ENCODE measurements at regions not wholly inside any gene's neighbourhood (a gene's known extent, or its start where the extent isn't known, plus 50 kb on each side); places are given as distances from the start of the nearest gene placed in this dataset.
"Not testable (repeated sequence)": the region's sequence is repeated elsewhere in the genome, so short reads cannot be mapped to it uniquely, and the experiment has no call there.

DNA sequence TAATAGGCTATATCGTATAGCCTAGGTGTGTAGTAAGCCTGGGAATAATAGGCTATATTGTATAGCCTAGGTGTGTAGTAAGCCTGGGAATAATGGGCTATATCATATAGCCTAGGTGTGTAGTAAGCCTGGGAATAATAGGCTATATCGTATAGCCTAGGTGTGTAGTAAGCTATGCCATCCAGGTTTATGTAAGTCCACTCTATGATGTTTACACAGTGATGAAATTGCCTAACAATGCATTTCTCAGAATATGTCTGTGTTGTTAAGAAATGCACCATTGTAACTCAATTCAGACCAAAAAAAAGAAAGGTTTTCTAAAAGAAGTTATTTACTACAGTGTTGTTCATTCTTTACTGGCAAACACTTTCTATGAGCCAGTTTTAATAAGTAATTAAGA, 1387.2 kb downstream of the STIM2 start:
- DNase-seq, result no peak

- no peak for DNase-seq
Measured at GRCh38 chr4:28248269-28248668, 1387.6 kb downstream of the STIM2 start.

GRCh38 chr4:28250646-28251045, 1390.0 kb downstream of the STIM2 start:
- DNase-seq, result no peak

GRCh38 chr4:28251831-28252230, 1391.2 kb downstream of the STIM2 start:
- DNase-seq, result no peak

- DNase-seq, result no peak
Measured at GRCh38 chr4:28254003-28254402, 1393.4 kb downstream of the STIM2 start.

GRCh38 chr4:28256295-28256694, 1395.7 kb downstream of the STIM2 start:
- DNase-seq, result no peak

DNA sequence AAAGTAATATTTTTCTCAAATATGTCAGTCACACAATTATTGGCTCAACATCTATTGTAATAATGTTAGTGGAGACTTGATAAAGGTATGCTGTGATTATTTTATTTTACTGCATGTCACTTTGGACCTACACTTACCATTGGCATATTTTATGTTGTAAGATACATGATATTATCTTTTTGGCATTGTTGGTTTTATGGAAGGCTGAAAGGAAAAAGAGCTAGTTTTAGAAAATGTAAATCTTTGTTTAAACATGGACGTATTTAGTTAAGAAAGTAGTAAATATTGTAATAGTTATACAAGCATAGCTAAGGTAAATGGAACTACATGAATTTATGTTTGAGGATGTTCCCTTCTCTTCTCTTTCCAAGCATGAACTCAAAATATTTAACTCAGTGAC, 1399.3 kb downstream of the STIM2 start:
- DNase-seq, result no peak

GRCh38 chr4:28267166-28267565, 1406.5 kb downstream of the STIM2 start:
- no peak for DNase-seq

DNA sequence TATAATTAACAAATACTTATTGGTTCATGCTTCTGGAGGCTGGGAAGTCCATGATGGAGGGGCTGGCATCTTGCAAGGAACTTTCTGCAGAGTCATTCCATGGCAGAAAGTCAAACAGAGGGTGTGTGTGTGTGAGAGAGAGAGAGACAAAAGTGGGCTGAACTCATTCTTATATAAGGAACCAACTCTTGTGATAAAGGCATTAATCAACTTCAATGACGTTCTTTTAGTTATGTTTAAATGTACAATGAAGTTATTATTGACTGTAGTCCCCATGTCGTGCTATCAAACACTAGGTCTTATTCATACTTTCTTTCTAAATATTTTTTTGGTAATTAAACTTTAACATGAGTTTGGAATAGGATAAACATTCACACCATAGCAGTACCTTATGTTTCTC, 1408.8 kb downstream of the STIM2 start:
- DNase-seq, result no peak

GRCh38 chr4:28277931-28278330, 1417.3 kb downstream of the STIM2 start:
- no peak for DNase-seq

GRCh38 chr4:28278676-28279075, 1418.0 kb downstream of the STIM2 start:
- DNase-seq, result no peak

GRCh38 chr4:28279249-28279648, 1418.6 kb downstream of the STIM2 start:
- DNase-seq, result no peak

GRCh38 chr4:28286266-28286665, 1425.6 kb downstream of the STIM2 start:
- DNase-seq, result not testable (repeated sequence)

DNA sequence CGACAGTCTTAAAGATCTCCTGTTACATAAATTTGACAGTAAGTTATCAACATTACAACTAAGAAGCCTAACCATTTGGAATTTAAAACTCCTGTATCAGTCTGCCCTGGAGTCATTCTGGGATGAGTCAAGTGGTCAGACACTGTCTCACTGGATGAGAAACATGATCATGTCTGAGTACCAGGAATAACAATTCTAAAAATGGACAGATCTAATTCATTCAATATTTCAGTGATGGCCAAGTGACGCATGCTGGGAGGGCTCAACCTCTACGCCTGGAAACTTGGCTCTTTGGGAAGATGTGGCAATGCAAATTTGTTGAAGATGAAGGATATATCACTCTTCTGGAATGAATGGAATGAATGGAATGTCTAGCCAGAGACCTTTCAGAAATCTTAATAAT, 1427.2 kb downstream of the STIM2 start:
- DNase-seq, result no peak

- no peak for DNase-seq
Measured at GRCh38 chr4:28296239-28296638, 1435.6 kb downstream of the STIM2 start.

DNA sequence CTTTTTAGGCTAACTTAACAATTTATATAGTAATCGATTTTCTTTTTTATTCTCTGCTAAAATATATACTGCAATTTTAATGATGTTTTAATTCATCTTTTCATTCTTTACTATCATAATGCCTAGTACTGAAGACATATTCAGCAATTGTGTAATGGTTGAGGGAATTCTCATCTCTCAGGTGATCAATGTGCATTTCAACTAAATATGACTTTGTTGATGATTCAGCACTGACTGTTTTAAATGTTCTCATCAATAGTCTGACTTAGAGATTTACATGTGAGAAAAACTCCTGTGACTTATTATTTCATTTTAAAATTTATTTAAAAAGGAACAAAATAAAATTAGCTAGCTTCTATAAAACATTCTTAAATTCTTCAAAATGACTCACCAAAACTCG, 1450.3 kb downstream of the STIM2 start:
- DNase-seq, result no peak

DNA sequence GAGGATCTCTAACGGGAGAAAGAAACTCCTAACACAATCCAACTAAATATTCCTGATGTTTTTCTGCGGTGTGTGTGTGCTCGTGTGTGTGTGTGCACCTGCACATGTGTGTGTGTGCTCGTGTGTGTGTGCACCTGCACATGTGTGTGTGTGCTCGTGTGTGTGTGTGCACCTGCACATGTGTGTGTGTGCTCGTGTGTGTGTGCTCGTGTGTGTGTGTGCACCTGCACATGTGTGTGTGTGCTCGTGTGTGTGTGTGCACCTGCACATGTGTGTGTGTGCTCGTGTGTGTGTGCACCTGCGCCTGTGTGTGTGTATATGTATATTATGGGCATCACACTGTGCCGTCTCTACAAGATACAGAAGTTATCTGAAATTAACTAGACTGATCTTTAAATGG, 1451.9 kb downstream of the STIM2 start:
- not testable (repeated sequence) for DNase-seq

DNA sequence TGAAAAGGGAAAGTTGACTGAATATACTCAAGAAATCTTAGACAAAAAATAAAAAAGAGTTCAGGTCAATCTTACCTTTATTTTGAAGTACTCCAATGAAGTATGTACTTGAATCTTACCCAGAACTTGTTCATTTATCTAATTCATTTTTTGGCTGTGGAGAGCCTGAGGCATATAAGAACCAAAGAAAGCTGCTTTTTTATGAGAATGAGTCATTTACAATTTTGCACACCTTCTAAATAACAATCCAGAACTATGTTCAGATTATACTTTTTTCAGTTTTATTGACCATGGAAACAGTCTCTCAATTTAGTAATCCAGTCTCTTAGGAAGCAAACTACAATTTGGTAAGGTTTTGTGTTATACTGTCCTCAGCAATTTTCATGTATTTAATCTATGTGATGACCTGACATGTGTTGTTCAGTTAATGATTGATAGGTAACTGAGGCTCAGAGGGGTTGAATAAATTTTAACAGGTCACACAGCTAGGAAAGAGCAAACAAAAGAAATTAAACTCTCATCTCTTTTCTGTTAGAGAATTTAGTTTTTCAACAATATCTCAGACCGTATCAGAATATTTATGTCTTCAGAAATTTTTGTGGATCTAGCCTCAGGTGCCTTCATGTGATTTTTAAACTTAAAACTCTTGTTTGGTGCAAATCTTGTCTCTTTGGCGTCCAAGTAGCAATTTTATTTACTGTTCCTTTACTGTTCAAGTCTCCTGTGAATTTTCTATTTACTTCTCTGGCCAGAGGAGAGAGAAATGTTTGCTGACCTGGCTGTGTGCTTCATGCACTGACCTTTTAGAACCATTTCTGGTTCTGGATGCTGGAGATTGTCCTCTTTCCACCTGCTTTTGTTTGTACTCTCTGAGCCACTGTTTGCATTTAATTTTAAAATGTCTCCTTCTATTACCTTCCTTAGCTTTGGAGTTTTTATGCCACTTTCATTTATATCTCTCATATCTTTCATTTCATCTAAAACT, 1453.4 kb downstream of the STIM2 start:
- no peak for DNase-seq

DNA sequence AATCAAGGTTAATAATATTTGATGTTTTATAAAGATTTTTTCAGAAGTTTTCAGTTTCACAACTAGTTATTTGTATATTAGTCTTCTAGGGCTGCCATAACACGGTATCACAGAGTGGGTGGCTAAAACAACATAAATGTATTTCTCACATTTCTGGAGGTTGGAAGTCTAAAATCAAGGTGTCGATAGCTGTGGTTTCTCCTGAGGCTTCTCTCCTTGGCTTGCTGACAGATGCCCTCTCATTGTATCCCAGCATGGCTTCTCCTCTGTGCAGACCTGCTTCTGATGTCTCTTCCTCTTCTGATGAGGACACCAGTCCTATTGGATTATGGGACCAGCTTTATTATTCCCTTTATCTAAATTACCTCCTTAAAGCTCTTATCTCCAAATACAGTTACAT, 1456.6 kb downstream of the STIM2 start:
- no peak for DNase-seq

- DNase-seq, result no peak
Measured at GRCh38 chr4:28334249-28334648, 1473.6 kb downstream of the STIM2 start.

- no peak for DNase-seq
Measured at GRCh38 chr4:28341784-28342183, 1481.1 kb downstream of the STIM2 start.

- DNase-seq, result no peak
Measured at GRCh38 chr4:28350485-28350884, 1489.8 kb downstream of the STIM2 start.

GRCh38 chr4:28351102-28351501, 1490.5 kb downstream of the STIM2 start:
- DNase-seq, result no peak

GRCh38 chr4:28351826-28352225, 1491.2 kb downstream of the STIM2 start:
- no peak for DNase-seq
